Stimulated activated CD4-positive, alpha-beta T cell treated with anti-CD3 and anti-CD28 coated beads, TNF-alpha, amount 100 ng/mL, for 1 hour (primary cell): ENCODE measurements at regions not wholly inside any gene's neighbourhood (a gene's known extent, or its start where the extent isn't known, plus 50 kb on each side); places are given as distances from the start of the nearest gene placed in this dataset.
"Not testable (repeated sequence)": the region's sequence is repeated elsewhere in the genome, so short reads cannot be mapped to it uniquely, and the experiment has no call there.

Source experiments
- DNase-seq, 3 donors: peaks; one replicate each; pipeline ENCODE4 v3.0.0-alpha.2; 2020; ENCODE audit warnings: low read depth in 3 of 3, low spot score in 1 of 3

GRCh38 chr3:25844891-25845290 is 55.0 kb downstream of the OXSM start:
- DNase-seq, result no peak

GRCh38 chr3:25846282-25846681 is 56.4 kb downstream of the OXSM start:
- no peak for DNase-seq

GRCh38 chr3:25849091-25849490 is 59.2 kb downstream of the OXSM start:
- no peak for DNase-seq

GRCh38 chr3:25849641-25850385 is 59.9 kb downstream of the OXSM start:
- no peak for DNase-seq

GRCh38 chr3:25851693-25852259 is 61.9 kb downstream of the OXSM start:
- not testable (repeated sequence) for DNase-seq

GRCh38 chr3:25854214-25854613 is 64.3 kb downstream of the OXSM start:
- no peak for DNase-seq

GRCh38 chr3:25854635-25855034 is 64.7 kb downstream of the OXSM start:
- no peak for DNase-seq

GRCh38 chr3:25855266-25855784 is 65.4 kb downstream of the OXSM start:
- no peak for DNase-seq

GRCh38 chr3:25856902-25857518 is 67.1 kb downstream of the OXSM start:
- no peak for DNase-seq

GRCh38 chr3:25861566-25861965 is 71.7 kb downstream of the OXSM start:
- DNase-seq, result no peak

- DNase-seq, result no peak
These were observed 73.1 kb downstream of the OXSM start for GRCh38 chr3:25863011-25863415.

GRCh38 chr3:25863416-25863959 is 73.6 kb downstream of the OXSM start:
- DNase-seq, result no peak

- DNase-seq, result no peak
These were observed 80.6 kb downstream of the OXSM start for GRCh38 chr3:25870452-25870851.

GRCh38 chr3:25872200-25872877 is 82.4 kb downstream of the OXSM start:
- DNase-seq, result no peak

GRCh38 chr3:25883492-25883891 is 93.6 kb downstream of the OXSM start:
- no peak for DNase-seq

GRCh38 chr3:25884981-25885380 is 95.1 kb downstream of the OXSM start:
- no peak for DNase-seq

GRCh38 chr3:25885544-25885943 is 95.7 kb downstream of the OXSM start:
- DNase-seq, result no peak

- no peak for DNase-seq
These were observed 98.0 kb downstream of the OXSM start for GRCh38 chr3:25887907-25888306.

- no peak for DNase-seq
These were observed 99.1 kb downstream of the OXSM start for GRCh38 chr3:25888892-25889524.

- no peak for DNase-seq
These were observed 99.6 kb downstream of the OXSM start for GRCh38 chr3:25889525-25889917.

- DNase-seq, result no peak
These were observed 104.2 kb downstream of the OXSM start for GRCh38 chr3:25894101-25894500.
